HG03196 (cell line): ENCODE measurements at regions not wholly inside any gene's neighbourhood (a gene's known extent, or its start where the extent isn't known, plus 50 kb on each side); places are given as distances from the start of the nearest gene placed in this dataset.

Experiments used
- ATAC-seq: cut with Tn5 transposase; IDR thresholded peaks from one replicate; pipeline ENCODE4 v1.9.1; 2021; ENCODE audit not compliant: unreplicated experiment

- ATAC-seq = no peak
Observed at GRCh38 chr3:18051306-18051705, 308.9 kb upstream of the TBC1D5 start.

DNA sequence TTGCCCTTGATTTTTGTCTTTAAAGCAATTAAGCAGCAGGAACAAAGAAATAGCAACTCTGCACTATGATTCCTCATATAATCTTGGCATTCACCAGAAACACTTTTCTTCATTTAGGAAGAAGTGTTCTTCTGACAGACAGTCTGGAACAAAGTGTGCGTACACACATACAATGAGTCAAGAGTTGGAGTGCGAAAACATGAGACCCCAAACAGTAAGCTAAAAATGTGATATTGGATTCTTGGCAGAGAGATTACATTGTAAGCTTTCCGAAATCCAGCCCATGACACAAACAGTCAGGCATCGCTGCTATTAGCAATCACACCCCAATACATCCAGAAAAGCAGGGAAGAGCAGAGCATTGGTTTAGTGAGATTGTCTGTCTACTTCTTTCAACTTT is 306.7 kb upstream of the TBC1D5 start:
- ATAC-seq = no peak

GRCh38 chr3:18047052-18047451 is 304.6 kb upstream of the TBC1D5 start:
- no peak for ATAC-seq

GRCh38 chr3:18046131-18046915 is 303.9 kb upstream of the TBC1D5 start:
- ATAC-seq = no peak

DNA sequence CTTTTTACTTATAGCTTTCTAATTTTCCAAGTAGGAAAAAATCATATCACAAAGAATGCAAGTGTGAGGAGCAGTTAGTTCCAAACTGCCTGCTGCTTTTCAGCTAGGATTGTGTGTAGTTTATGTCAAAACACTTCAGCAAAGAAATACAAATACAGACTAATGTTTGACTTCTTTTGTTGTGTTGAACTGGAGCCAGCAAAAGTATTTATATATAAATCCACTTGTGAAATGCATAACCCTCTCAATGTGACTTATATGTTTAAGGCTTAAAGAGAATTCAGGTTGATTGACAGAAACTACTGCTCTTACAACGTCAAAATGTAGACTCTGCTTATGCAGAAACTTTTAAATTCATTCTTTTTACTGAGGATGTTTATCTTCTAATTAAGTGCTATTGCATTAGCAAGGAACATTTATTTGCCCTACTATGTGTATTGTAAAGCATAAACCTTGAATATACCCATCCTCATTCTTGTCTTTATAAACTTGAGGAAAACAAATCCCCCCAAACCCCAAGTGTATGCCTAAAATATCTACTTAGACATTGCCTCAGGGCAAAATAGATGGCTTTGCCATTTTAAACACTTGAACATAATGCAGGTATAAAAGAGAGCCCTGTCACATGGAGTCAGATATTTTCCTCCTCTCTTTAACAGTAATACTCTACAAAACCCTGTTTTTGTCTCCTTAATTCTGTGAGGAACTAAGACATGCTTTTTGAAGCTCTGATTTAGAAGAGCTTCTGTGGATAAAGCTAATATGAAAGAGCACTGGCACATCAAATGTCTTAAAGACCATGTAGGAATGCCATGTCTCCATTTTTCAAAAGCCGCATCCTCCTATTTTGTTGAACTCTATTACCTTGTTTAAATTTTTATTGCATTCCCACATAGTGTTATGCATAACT is 302.8 kb upstream of the TBC1D5 start:
- no peak for ATAC-seq

GRCh38 chr3:18044191-18044590 is 301.8 kb upstream of the TBC1D5 start:
- ATAC-seq = no peak

DNA sequence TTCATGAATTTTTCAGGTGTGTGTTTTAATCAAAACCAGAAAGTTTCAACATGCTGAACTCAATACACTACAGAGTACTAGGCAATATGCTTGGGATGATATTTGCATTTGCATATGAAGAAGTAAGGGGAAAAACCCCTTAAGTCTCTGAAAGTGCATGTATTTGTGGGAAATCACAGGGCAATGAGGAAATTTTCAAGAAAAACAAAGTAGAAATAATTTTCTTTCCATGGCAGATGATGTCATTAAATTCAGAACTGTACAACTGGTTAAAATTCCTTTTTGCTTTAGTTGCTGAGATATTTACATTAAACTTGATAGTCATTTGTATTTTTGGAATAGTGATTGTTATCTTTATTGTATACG is 294.0 kb upstream of the TBC1D5 start:
- no peak for ATAC-seq

DNA sequence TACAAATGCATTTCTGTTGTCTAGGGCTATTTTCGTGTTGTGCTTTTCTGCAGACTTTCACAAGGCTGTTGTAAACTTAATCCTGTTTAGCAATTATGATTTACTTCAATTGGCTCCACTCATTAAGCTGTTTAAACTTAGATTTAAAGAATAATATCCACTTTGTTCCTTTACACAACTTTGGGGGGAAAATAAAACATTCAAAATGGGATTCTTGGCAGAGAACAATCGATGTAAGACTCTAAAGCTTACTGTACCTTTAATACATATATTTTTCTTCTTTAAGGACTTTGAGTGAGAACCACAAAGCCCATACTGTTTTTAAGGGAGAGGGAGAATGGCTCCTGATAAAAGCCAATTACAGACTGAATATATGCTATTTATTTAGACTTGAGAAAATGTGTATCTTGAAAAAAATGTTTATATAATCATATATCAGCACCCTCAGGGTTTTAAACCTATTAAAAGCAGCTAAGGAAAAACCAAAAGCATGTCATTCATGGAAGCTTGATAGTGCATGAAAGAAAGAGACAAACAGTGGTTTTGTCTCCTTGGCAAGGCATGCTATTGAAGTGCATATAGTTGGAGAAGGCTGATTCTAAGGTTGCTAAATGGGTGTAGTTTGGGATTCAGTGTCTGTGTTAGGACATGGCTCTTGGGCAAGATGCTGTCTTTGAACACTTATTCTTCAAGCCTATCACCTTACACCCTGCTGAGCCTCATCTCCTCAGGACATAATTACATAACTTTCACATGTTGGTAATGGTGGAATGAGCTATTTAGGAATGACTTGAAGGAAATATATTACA is 293.4 kb upstream of the TBC1D5 start:
- ATAC-seq = no peak

DNA sequence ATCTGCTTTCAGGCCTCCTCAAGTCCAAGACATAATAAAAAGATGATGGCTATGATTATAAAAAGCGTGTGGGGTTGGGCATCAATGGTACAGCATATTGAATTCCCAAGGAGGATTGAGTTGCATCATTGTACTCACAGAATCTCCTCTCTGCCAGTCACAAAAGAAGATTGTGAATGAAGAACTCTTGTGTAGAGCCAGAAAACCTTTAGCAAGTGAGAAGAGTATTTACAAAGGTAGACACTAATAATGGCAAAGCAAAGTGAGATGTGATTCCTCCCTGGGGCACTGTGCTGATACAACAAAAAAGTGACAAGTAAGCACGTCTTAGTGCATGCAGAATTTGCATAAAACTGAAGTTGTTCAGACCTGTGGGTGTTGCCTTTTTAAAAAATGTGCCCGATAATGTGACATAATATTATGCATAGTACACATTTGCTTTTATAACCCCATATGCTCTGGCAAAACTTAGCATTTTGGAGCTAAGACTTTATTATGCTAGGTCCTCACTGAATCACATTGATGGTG is 291.2 kb upstream of the TBC1D5 start:
- no peak for ATAC-seq

GRCh38 chr3:18030371-18030870 is 288.0 kb upstream of the TBC1D5 start:
- no peak for ATAC-seq

GRCh38 chr3:18027161-18027939 is 284.9 kb upstream of the TBC1D5 start:
- no peak for ATAC-seq

DNA sequence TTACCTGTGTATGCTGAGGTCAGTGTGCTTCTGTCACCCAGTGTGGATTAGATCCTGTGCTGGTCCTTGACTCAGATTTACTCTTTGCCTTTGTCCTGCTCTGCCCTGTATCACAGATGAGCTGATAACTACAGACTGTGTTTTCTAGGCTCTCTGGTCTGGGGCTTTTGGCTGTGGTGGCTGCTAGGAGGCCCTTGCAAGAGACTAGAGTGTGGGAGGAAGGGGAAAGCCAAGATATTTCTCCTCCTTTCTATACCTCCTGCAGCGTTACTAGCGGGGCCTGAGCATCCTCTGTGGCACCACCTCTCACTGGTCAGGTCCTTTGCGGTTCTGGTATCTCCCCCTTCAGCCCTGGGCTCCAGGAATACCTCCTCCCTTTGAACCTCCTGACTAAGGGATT is 282.3 kb upstream of the TBC1D5 start:
- no peak for ATAC-seq

GRCh38 chr3:18019161-18019495 is 276.7 kb upstream of the TBC1D5 start:
- ATAC-seq = no peak

DNA sequence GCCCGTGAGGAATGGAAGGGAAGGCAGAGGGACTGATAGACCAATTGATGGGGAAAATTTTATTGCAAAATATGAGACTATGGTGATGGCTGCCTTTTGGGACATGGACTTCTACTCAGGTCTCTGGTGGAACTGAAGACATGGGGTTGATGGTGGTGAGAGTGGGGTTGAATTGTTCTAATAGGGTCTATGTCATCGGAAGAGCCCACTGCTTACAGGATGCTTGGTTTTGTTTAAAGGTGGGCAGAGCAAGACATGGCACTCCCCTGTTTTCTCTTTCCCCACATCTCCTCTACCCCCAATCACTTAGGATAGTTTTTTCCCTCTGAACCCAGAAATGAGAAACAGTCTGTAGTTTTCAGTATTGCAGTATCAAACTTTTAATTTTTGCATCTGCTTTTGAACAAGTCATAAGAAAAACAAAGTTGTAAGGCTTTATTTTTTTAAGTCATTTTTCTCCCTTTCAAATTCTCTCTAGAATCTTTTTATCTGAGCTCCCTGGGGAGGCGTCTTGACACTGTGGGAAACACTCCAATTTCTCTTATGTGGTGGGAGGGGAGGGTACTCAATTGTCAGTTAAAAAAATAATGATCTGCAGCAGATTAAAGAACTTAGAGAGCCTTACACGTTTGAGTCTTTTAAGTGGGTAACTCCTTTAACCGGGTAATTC is 276.2 kb upstream of the TBC1D5 start:
- no peak for ATAC-seq

GRCh38 chr3:18016366-18016765 is 273.9 kb upstream of the TBC1D5 start:
- ATAC-seq = no peak

DNA sequence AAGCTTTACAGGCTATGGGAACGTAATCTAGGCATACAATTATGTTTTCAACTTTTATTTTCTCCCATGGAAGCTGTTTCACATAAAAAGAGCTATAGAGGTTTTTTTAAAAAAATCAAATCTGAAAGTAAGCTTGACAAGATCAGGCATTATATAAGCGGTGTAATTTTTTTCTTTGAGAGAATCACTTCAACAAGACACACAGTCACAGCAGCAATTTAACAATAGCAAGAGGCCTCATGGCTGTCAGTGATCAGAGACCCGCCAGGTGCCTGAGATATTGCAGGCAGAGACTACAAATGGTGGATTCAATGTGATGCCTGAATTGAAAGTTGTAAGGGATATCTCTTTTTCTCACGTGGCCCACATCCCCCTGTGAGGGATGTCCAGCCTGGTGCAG is 270.5 kb upstream of the TBC1D5 start:
- ATAC-seq = no peak

DNA sequence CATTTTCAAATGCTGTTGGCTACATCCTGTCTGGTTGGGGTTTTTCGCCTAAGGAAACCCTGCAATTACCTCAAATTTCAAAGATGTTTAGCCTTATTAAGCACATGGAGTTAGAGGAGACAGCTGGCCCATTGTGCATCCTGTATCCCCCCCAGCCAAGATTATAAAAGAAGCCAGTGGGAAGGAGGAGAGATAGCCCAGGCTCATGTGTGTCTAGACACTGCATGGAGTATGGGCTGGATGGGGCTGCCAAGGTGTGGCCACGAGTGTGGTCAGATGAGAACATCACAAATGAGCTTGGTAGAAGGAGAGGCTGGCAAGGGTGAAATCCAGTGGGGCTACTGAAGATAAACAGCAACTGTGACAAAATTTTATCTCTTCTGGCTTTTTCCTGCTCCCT is 270.0 kb upstream of the TBC1D5 start:
- no peak for ATAC-seq

- ATAC-seq = no peak
Observed at GRCh38 chr3:18011387-18011786, 269.0 kb upstream of the TBC1D5 start.

- no peak for ATAC-seq
Observed at GRCh38 chr3:18010001-18010400, 267.6 kb upstream of the TBC1D5 start.
